ENCODE measurements at regions not wholly inside any gene's neighbourhood (a gene's known extent, or its start where the extent isn't known, plus 50 kb on each side); places are given as distances from the start of the nearest gene placed in this dataset.
"Not testable (repeated sequence)": the region's sequence is repeated elsewhere in the genome, so short reads cannot be mapped to it uniquely, and the experiment has no call there.

DNA sequence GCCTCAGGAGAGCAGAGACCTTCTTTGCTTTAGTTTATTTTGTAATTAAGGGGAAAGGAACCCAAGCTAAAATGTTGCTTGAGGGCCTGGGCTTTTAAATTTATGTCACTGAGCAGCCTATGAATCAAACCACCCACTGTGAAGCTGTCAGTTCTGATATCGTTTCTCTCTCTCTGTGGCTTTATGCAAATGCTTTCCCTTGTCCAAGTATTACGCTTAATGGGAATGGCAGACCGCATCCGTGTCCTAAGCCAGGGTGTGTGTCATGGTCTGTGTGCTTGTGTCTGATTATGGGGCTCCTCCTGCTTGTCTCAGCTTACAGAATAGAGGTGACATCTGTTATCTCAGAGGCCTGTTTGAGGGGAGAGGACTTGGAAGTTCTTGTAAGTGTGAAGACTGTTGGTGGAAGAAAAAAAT, 82.4 kb downstream of the EBLN2 start:
- POLR2A ChIA-PET = no interaction called here
- no TSS peak for BruUV-seq (replicated peaks)

DNA sequence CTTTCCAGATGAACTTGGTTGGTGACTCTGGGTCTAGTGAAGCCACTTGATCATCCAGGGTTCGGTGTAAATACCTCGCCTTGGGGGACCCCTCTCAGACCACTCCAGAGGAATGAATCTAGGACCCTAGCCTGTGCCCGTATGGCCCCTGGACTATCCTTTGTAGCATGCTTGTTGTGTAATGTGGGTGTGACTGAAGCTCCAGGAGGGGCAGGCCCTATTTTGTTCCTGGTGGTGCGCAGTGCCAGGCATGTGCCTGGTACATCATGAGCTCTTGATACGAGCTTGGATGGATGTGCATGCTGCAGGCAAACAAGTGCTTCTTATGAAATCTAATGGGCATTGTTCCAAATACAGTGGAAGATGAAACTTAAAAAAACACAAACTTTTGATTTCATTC, 82.8 kb downstream of the EBLN2 start:
- Mint-ChIP-seq H3K4me1 (ENCODE audit: insufficient read depth, unreplicated experiment) (no peaks in the 10 kb centered on the region), H3K9me3 (ENCODE audit: unreplicated experiment) (no peaks in the 10 kb centered on the region), H3K36me3 (ENCODE audit: insufficient read depth, unreplicated experiment) (no peaks in the 10 kb centered on the region), H3K27me3 (ENCODE audit: insufficient read depth, unreplicated experiment) (peaks cover 20% of the 10 kb centered on the region), H3K4me3 (ENCODE audit: unreplicated experiment) (no peak overlapping the region), H3K27ac (ENCODE audit: low read depth, unreplicated experiment) (no peak overlapping the region)
- DNase-seq (ENCODE audit: unreplicated experiment) = no peak
- POLR2A ChIA-PET = interaction anchor here (0.6 kb wide), 1 partner anchor 399 kb away, joined by 3 read pairs; no protein-coding TSS in a partner anchor
- intact Hi-C loops (cut with micrococcal nuclease) = no loop called here
- CTCF ChIA-PET = interaction anchor here (0.8 to 1.1 kb wide), 2 partner anchors 18 to 44 kb away, joined by 3 to 4 read pairs; no protein-coding TSS in a partner anchor
- TF ChIP-seq, protein P1, sequence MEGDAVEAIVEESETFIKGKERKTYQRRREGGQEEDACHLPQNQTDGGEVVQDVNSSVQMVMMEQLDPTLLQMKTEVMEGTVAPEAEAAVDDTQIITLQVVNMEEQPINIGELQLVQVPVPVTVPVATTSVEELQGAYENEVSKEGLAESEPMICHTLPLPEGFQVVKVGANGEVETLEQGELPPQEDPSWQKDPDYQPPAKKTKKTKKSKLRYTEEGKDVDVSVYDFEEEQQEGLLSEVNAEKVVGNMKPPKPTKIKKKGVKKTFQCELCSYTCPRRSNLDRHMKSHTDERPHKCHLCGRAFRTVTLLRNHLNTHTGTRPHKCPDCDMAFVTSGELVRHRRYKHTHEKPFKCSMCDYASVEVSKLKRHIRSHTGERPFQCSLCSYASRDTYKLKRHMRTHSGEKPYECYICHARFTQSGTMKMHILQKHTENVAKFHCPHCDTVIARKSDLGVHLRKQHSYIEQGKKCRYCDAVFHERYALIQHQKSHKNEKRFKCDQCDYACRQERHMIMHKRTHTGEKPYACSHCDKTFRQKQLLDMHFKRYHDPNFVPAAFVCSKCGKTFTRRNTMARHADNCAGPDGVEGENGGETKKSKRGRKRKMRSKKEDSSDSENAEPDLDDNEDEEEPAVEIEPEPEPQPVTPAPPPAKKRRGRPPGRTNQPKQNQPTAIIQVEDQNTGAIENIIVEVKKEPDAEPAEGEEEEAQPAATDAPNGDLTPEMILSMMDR (IDR thresholded peaks at IDR 0.05; ENCODE audit: unreplicated experiment) = no peak
- no TSS peak for BruUV-seq (replicated peaks)

More for the DNA sequence above, 82.4 kb downstream of the EBLN2 start:
- Mint-ChIP-seq H3K4me1 (ENCODE audit: insufficient read depth, unreplicated experiment) (no peaks in the 10 kb centered on the region), H3K36me3 (ENCODE audit: insufficient read depth, unreplicated experiment) (no peaks in the 10 kb centered on the region), H3K9me3 (ENCODE audit: unreplicated experiment) (no peaks in the 10 kb centered on the region), H3K27ac (ENCODE audit: low read depth, unreplicated experiment) (no peak overlapping the region), H3K27me3 (ENCODE audit: insufficient read depth, unreplicated experiment) (peaks cover 16% of the 10 kb centered on the region), H3K4me3 (ENCODE audit: unreplicated experiment) (no peak overlapping the region)
- intact Hi-C loops (cut with micrococcal nuclease) = no loop called here
- CTCF ChIA-PET = interaction anchor here (0.8 kb wide), 1 partner anchor 18 kb away, joined by 3 read pairs; no protein-coding TSS in a partner anchor
- TF ChIP-seq, protein P1 (IDR thresholded peaks at IDR 0.05; ENCODE audit: unreplicated experiment) = no peak
- no peak for DNase-seq (ENCODE audit: unreplicated experiment)

DNA sequence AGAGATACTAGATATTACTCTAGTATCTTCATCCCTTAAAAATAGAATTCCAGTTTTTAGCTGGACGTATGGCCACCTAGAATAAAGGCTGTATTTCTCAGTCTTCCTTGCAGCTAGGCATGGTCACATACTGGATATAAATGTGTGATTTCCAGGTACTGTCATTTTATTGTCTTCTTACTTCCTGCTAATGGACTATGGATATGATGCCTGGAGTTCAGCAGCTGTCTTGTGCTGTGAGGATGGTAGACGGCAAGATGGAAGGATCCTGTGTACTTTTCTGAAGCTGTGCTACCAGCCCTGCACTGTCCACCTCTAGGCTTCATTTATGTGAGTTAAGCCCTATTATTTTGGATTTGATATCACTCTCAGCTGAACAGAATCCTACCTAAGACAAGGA, 83.4 kb downstream of the EBLN2 start:
- intact Hi-C loops (cut with micrococcal nuclease) = no loop called here
- H3K27me3 Mint-ChIP-seq (ENCODE audit: insufficient read depth, unreplicated experiment) = peaks cover 26% of the 10 kb centered on the region
- TF ChIP-seq, protein P1 (IDR thresholded peaks at IDR 0.05; ENCODE audit: unreplicated experiment) = no peak
- H3K36me3 Mint-ChIP-seq (ENCODE audit: insufficient read depth, unreplicated experiment) = no peaks in the 10 kb centered on the region
- ChIA-PET CTCF (interaction anchor here (1.1 kb wide), 1 partner anchor 45 kb away, joined by 4 read pairs; no protein-coding TSS in a partner anchor), POLR2A (interaction anchor here (0.6 kb wide), 1 partner anchor 399 kb away, joined by 3 read pairs; no protein-coding TSS in a partner anchor)
- H3K9me3 Mint-ChIP-seq (ENCODE audit: unreplicated experiment) = no peaks in the 10 kb centered on the region
- H3K4me3 Mint-ChIP-seq (ENCODE audit: unreplicated experiment) = no peak overlapping the region
- no peak overlapping the region for H3K27ac Mint-ChIP-seq (ENCODE audit: low read depth, unreplicated experiment)
- no TSS peak for BruUV-seq (replicated peaks)
- no peaks in the 10 kb centered on the region for H3K4me1 Mint-ChIP-seq (ENCODE audit: insufficient read depth, unreplicated experiment)
- no peak for DNase-seq (ENCODE audit: unreplicated experiment)

DNA sequence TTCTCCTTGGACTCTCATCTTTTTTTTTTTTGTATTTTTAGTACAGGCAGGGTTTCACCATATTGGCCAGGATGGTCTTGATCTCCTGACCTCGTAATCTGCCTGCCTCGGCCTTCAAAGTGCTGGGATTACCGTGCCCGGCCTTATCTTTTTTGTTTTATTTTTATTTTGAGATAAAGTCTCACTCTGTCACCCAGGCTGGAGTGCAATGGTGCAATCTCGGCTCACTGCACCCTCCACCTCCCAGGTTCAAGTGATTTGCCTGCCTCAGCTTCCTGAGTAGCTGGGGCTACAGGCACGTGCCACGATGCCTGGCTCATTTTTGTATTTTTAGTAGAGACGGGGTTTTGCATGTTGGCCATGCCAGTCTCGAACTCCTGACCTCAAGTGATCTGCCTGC, 86.0 kb downstream of the EBLN2 start:
- H3K36me3 Mint-ChIP-seq (ENCODE audit: insufficient read depth, unreplicated experiment); DNase-seq (ENCODE audit: unreplicated experiment); H3K9me3 Mint-ChIP-seq (ENCODE audit: unreplicated experiment); H3K4me1 Mint-ChIP-seq (ENCODE audit: insufficient read depth, unreplicated experiment); H3K4me3 Mint-ChIP-seq (ENCODE audit: unreplicated experiment); H3K27ac Mint-ChIP-seq (ENCODE audit: low read depth, unreplicated experiment); BruUV-seq (replicated peaks); intact Hi-C loops (cut with micrococcal nuclease); CTCF ChIA-PET; POLR2A ChIA-PET: not testable (repeated sequence)
- peaks cover 31% of the 10 kb centered on the region for H3K27me3 Mint-ChIP-seq (ENCODE audit: insufficient read depth, unreplicated experiment)

DNA sequence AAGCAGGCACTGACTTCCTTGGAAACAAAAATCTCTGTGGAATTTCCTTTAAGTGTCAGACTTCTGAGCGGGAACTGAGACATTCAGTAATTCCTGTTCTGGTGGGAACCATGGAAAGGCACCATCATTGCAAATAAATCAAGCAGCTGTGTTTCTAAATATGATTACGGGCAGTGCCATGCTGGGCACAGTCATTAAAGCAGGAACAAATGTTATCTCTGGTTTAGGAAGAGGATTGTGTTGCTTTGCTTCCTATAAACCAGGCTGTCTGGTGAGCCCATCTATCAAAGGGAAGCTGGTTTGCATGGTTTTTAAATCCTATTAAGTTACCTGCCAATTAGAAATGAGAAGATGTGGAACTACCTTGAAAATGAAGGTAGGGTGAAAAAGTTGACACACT, 86.7 kb downstream of the EBLN2 start:
- Mint-ChIP-seq H3K9me3 (ENCODE audit: unreplicated experiment) (no peaks in the 10 kb centered on the region), H3K27ac (ENCODE audit: low read depth, unreplicated experiment) (no peak overlapping the region), H3K4me1 (ENCODE audit: insufficient read depth, unreplicated experiment) (no peaks in the 10 kb centered on the region), H3K27me3 (ENCODE audit: insufficient read depth, unreplicated experiment) (peaks cover 31% of the 10 kb centered on the region), H3K4me3 (ENCODE audit: unreplicated experiment) (no peak overlapping the region), H3K36me3 (ENCODE audit: insufficient read depth, unreplicated experiment) (no peaks in the 10 kb centered on the region)
- no peak for DNase-seq (ENCODE audit: unreplicated experiment)
- ChIA-PET POLR2A (interaction anchor here (0.7 kb wide), 1 partner anchor 9 kb away, joined by 3 read pairs; no protein-coding TSS in a partner anchor), CTCF (no interaction called here)
- TF ChIP-seq, protein P1 (IDR thresholded peaks at IDR 0.05; ENCODE audit: unreplicated experiment) = no peak
- intact Hi-C loops (cut with micrococcal nuclease) = no loop called here
- BruUV-seq (replicated peaks) = no TSS peak
